Stomach (tissue), 8 donors: ENCODE measurements at regions not wholly inside any gene's neighbourhood (a gene's known extent, or its start where the extent isn't known, plus 50 kb on each side); places are given as distances from the start of the nearest gene placed in this dataset.

Experiments used
- DNase-seq, 2 donors: peaks; one replicate each; pipeline versions ENCODE4 v3.0.0 to v3.0.0-alpha.2; 2013 to 2019
- H3K27ac ChIP-seq, 5 donors: fragments of 200-600 bp in 4 of 5; sonication (generic) in 4 of 5; one replicate each; pipeline ENCODE4 v1.5.1; 2013 to 2019; ENCODE audit warnings: mild to moderate bottlenecking in 1 of 5, moderate library complexity in 1 of 5
- H3K27me3 ChIP-seq, 3 donors: fragments of 200-600 bp; sonication (generic); one replicate each; pipeline ENCODE4 v1.5.1; 2017 to 2019; ENCODE audit warnings: mixed run types in 1 of 3
- H3K36me3 ChIP-seq, 4 donors: fragments of 200-600 bp; sonication (generic); 1 replicate in 3 of 4; 2 replicates in 1 of 4; pipeline ENCODE4 v1.5.1; 2016 to 2019
- H3K4me1 ChIP-seq, 4 donors: fragments of 200-600 bp; sonication (generic); one replicate each; pipeline ENCODE4 v1.5.1; 2016 to 2019
- H3K4me3 ChIP-seq, 4 donors: fragments of 200-600 bp; sonication (generic) in 3 of 4; one replicate each; pipeline ENCODE4 v1.5.1; 2016 to 2019; ENCODE audit warnings: mild to moderate bottlenecking in 1 of 4
- H3K9me3 ChIP-seq, 4 donors: fragments of 200-600 bp; sonication (generic); one replicate each; pipeline ENCODE4 v1.5.1; 2016 to 2019
- EP300 ChIP-seq: sonication (generic); formaldehyde crosslinking; IDR thresholded peaks from one replicate; pipeline ENCODE4 v1.6.1; 2017; ENCODE audit warnings: antibody characterized with exemption
- POLR2A ChIP-seq, 4 donors: fragments of 450-650 bp; IDR thresholded peaks; one replicate each; pipeline ENCODE4 v1.6.1; 2016; ENCODE audit warnings: antibody characterized with exemption in 4 of 4, control low read depth in 2 of 4, mild to moderate bottlenecking in 1 of 4, moderate library complexity in 1 of 4
- POLR2AphosphoS5 ChIP-seq, 3 donors: sonication (generic); formaldehyde crosslinking; IDR thresholded peaks; one replicate each; pipeline ENCODE4 v1.6.1; 2016; ENCODE audit warnings: antibody characterized with exemption in 3 of 3
- WGBS, 5 donors: extraction: QIAGEN DNeasy Blood & Tissue Kit in 3 of 5; methylation state at CpG; one replicate each; pipeline versions ENCODE4 v1.1.5 to v1.1.7; 2013 to 2018; 5-methylcytosine and 5-hydroxymethylcytosine counted together
- intact Hi-C: fragments of 100-400 bp; cut with DNase I; formaldehyde crosslinking; loops from one replicate; pipeline ENCODE4 v1.15.1; 2023; ENCODE audit warnings: low total_unique reads
- TF ChIP-seq, protein P1 (sequence below), 7 experiments: fragments of 450-650 bp in 4 of 7; fragments of 200-600 bp in 3 of 7; sonication (generic) in 3 of 7; IDR thresholded peaks; one replicate each; pipeline ENCODE4 v1.5.1; 2016 to 2019; ENCODE audit warnings: antibody characterized with exemption in 7 of 7, control low read depth in 2 of 7, mild to moderate bottlenecking in 1 of 7
- donor health status: healthy with polysubstance abuse.
- donor health status: Bipolar disorder and iron deficiency.
- donor health status: healthy.

DNA sequence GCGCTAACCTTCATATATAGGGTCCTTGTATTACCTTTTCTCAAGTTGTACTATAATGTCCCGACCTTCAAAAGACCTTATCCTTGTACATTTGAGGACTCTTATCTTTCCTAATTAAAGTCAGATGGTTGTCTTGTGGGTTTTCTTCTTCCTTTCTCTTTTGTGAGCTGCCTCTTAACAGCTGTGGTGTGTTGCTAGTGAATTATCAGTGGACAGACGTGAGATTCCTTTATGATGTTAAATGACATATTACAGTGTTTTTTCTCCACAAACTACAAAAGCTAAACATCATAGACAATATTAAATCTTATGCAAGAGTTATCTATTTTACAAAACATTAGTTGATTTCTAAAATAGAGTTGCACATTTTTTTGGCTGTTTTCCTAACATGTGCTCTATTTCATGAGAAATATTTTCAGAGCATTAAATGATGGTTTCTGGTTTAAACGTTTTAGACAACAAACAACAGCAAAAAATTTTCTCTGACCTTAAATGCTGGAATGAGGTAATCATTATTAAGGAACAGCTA, 272.2 kb upstream of the NPVF start:
- Histone ChIP-seq H3K36me3 (no peaks in the 10 kb centered on the region), H3K4me3 (no peak overlapping the region), H3K4me1 (peaks cover 0 to 9% (median 0%) of the 10 kb centered on the region in 4 donors), H3K9me3 (no peaks in the 10 kb centered on the region), H3K27ac (no peak overlapping the region), H3K27me3 (no peaks in the 10 kb centered on the region)
- DNase-seq: no peak
- TF ChIP-seq EP300 (no peak), POLR2AphosphoS5 (IDR thresholded peaks at IDR 0.05) (no peak), POLR2A (IDR thresholded peaks at IDR 0.05) (no peak)
- TF ChIP-seq, protein P1, sequence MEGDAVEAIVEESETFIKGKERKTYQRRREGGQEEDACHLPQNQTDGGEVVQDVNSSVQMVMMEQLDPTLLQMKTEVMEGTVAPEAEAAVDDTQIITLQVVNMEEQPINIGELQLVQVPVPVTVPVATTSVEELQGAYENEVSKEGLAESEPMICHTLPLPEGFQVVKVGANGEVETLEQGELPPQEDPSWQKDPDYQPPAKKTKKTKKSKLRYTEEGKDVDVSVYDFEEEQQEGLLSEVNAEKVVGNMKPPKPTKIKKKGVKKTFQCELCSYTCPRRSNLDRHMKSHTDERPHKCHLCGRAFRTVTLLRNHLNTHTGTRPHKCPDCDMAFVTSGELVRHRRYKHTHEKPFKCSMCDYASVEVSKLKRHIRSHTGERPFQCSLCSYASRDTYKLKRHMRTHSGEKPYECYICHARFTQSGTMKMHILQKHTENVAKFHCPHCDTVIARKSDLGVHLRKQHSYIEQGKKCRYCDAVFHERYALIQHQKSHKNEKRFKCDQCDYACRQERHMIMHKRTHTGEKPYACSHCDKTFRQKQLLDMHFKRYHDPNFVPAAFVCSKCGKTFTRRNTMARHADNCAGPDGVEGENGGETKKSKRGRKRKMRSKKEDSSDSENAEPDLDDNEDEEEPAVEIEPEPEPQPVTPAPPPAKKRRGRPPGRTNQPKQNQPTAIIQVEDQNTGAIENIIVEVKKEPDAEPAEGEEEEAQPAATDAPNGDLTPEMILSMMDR (IDR thresholded peaks at IDR 0.05): no peak
- intact Hi-C loops: no loop called here
- 62 to 69% (median 66%) methylated on average over 4 of the region's 4 CpGs for WGBS, 5 donors

DNA sequence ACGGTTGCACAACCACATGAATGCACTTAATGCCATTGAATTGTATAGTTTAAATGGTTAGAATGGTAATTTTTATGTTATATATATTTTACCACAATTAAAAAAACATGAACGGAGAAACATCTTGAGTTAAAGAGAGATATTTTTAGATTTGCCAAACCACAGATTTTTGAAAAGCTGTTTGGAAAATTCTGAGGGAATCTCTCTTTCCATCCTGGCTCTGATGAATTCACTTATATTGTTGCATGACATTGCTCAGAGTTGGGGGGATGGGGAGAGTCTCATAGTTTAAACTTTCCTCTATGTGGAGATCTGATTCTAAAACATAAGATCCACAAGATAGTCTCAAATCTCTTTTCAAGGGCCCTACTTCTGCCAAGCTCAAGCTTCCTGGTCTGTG, 275.0 kb upstream of the NPVF start:
- TF ChIP-seq, protein P1 (IDR thresholded peaks at IDR 0.05): no peak
- TF ChIP-seq EP300: no peak
- TF ChIP-seq POLR2A (IDR thresholded peaks at IDR 0.05): no peak
- no peak for TF ChIP-seq POLR2AphosphoS5 (IDR thresholded peaks at IDR 0.05)
- DNase-seq: no peak
- Histone ChIP-seq H3K27ac (no peak overlapping the region), H3K4me1 (no peaks in the 10 kb centered on the region), H3K27me3 (no peaks in the 10 kb centered on the region), H3K9me3 (no peaks in the 10 kb centered on the region), H3K4me3 (no peak overlapping the region), H3K36me3 (no peaks in the 10 kb centered on the region)
- 75 to 85% (median 79%) methylated on average over 2 of the region's 2 CpGs for WGBS, 5 donors
- intact Hi-C loops: no loop called here

DNA sequence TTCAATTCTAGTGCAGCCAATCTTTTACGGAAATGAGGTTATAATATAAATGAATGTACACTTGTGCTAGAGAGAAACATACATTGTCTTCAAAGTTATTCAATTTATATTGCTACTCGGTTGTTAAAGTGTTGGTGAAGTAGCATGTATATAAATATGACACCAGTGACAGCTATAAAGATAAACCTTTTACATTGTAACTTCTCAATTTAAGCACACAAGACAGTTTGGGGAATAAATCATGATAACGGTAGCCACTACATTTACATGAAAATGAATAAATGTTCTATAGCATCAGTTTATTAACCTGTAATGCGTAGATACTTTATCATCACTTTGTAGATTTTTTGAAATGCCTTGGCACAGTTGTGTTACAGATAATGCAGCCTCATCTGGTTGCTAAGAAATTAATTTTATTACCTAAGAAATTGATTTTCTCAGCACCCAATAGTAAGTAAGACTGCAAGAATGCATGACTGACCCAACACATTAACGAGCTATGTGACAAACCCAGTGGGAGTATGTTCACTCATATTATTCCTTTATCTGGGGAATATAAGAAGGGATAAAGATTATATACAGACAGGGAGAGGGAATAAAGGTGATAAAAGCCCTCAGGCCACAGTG, 283.9 kb upstream of the NPVF start:
- WGBS, 5 donors: 79 to 86% (median 86%) methylated on average over 5 of the region's 5 CpGs
- peaks cover 0 to 10% (median 3%) of the 10 kb centered on the region in 4 donors for H3K9me3 ChIP-seq
- no peak for TF ChIP-seq EP300
- TF ChIP-seq POLR2AphosphoS5 (IDR thresholded peaks at IDR 0.05): no peak
- no peak for TF ChIP-seq POLR2A (IDR thresholded peaks at IDR 0.05)
- TF ChIP-seq, protein P1 (IDR thresholded peaks at IDR 0.05): no peak
- intact Hi-C loops: no loop called here
- no peak for DNase-seq
- H3K4me3 ChIP-seq: no peak overlapping the region
- H3K27ac ChIP-seq: no peak overlapping the region
- no peaks in the 10 kb centered on the region for H3K4me1 ChIP-seq
- H3K27me3 ChIP-seq: no peaks in the 10 kb centered on the region
- H3K36me3 ChIP-seq: no peaks in the 10 kb centered on the region

GRCh38 chr7:25515633-25516275, 287.5 kb upstream of the NPVF start:
- H3K4me1 ChIP-seq: no peaks in the 10 kb centered on the region
- no peaks in the 10 kb centered on the region for H3K36me3 ChIP-seq
- DNase-seq: no peak
- intact Hi-C loops: no loop called here
- 89 to 98% (median 97%) methylated on average over 1 of the region's 1 CpG for WGBS, 5 donors
- H3K27ac ChIP-seq: no peak overlapping the region
- H3K27me3 ChIP-seq: no peaks in the 10 kb centered on the region
- TF ChIP-seq EP300 (no peak), POLR2AphosphoS5 (IDR thresholded peaks at IDR 0.05) (no peak), POLR2A (IDR thresholded peaks at IDR 0.05) (no peak)
- TF ChIP-seq, protein P1 (IDR thresholded peaks at IDR 0.05): no peak
- H3K9me3 ChIP-seq: no peaks in the 10 kb centered on the region
- H3K4me3 ChIP-seq: no peak overlapping the region
